ENCODE measurements at regions not wholly inside any gene's neighbourhood (a gene's known extent, or its start where the extent isn't known, plus 50 kb on each side); places are given as distances from the start of the nearest gene placed in this dataset.

- TF ChIP-seq, protein P1, sequence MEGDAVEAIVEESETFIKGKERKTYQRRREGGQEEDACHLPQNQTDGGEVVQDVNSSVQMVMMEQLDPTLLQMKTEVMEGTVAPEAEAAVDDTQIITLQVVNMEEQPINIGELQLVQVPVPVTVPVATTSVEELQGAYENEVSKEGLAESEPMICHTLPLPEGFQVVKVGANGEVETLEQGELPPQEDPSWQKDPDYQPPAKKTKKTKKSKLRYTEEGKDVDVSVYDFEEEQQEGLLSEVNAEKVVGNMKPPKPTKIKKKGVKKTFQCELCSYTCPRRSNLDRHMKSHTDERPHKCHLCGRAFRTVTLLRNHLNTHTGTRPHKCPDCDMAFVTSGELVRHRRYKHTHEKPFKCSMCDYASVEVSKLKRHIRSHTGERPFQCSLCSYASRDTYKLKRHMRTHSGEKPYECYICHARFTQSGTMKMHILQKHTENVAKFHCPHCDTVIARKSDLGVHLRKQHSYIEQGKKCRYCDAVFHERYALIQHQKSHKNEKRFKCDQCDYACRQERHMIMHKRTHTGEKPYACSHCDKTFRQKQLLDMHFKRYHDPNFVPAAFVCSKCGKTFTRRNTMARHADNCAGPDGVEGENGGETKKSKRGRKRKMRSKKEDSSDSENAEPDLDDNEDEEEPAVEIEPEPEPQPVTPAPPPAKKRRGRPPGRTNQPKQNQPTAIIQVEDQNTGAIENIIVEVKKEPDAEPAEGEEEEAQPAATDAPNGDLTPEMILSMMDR (IDR thresholded peaks at IDR 0.05), result no peak
- TF ChIP-seq ZFX (IDR thresholded peaks at IDR 0.05; ENCODE audit: borderline replicate concordance), result no peak
- no peak overlapping the region for H3K27ac ChIP-seq
These were observed 227.1 kb upstream of the CCDC179 start for GRCh38 chr11:23087407-23087806.

- H3K27ac ChIP-seq, result no peak overlapping the region
- TF ChIP-seq ZFX (IDR thresholded peaks at IDR 0.05; ENCODE audit: borderline replicate concordance), result no peak
- TF ChIP-seq, protein P1 (IDR thresholded peaks at IDR 0.05), result no peak
These were observed 230.4 kb upstream of the CCDC179 start for GRCh38 chr11:23090659-23091058.

DNA sequence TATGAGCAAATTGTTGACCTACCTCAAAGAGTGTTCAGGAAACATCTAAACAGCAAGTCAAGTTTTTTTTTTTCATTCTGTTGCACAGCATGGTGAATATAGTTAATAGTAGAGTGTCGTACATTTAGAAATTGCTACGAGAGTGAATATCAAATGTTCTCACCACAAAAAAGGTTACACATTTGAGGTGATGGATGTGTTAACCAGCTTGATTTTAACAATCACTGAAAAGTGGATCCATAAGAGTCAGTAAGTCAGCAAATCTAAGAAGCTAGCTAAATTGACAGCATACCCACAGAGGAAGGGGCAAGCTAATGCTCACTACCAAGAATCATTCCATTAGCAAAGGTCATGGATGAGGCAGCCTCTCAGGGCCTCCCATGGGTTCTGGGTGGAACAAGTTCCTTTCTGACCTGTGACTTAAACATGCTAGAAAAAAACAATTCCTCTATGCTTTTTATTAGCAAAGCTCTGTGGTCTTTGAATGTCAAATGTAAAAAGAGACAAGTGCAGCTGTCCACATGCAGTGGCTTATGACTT, 235.4 kb upstream of the CCDC179 start:
- TF ChIP-seq ZFX (IDR thresholded peaks at IDR 0.05; ENCODE audit: borderline replicate concordance), result no peak
- TF ChIP-seq, protein P1 (IDR thresholded peaks at IDR 0.05), result no peak
- H3K27ac ChIP-seq, result no peak overlapping the region

GRCh38 chr11:23097891-23098290, 237.6 kb upstream of the CCDC179 start:
- H3K27ac ChIP-seq, result no peak overlapping the region
- TF ChIP-seq, protein P1 (IDR thresholded peaks at IDR 0.05), result no peak
- no peak for TF ChIP-seq ZFX (IDR thresholded peaks at IDR 0.05; ENCODE audit: borderline replicate concordance)

- no peak overlapping the region for H3K27ac ChIP-seq
- TF ChIP-seq ZFX (IDR thresholded peaks at IDR 0.05; ENCODE audit: borderline replicate concordance), result no peak
- TF ChIP-seq, protein P1 (IDR thresholded peaks at IDR 0.05), result no peak
These were observed 239.0 kb upstream of the CCDC179 start for GRCh38 chr11:23099256-23099655.

DNA sequence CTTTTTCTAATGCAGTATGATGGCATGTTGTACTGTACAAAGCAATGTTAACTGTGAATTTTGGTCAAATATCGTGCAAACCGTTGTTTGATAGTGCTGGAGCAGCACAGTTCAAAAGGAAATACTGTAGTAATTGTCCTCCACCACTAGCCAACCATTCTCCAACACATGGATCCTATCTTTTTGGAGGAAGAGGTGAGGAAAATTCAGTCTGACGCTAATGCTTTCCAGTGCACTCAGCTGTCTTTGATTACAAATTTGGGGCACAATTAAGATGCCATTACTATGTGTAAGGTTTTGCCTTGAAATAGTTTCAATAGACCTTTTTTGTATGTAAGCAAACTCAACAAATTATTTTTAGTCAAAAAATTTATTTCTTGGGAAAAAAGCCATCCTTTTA, 240.5 kb upstream of the CCDC179 start:
- no peak for TF ChIP-seq ZFX (IDR thresholded peaks at IDR 0.05; ENCODE audit: borderline replicate concordance)
- TF ChIP-seq, protein P1 (IDR thresholded peaks at IDR 0.05), result no peak

DNA sequence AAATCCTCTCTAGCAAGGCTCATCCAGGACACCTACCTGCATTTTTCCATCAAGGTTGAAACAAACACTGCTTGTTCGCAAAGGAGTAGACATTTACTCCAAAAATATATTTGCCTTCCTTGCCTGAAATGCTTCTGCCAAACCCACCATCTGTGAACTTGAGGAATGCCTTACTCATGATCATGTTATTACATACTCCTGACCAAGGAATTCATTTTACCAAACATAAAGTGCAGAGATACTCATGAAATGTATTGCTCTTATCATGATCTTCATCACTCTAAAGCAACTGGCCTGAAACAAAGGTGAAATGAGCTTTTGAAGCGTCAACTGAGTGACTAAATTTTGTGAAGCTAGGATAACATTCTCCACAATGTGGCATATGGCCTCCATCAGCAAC, 243.1 kb upstream of the CCDC179 start:
- H3K27ac ChIP-seq, result no peak overlapping the region
- no peak for TF ChIP-seq ZFX (IDR thresholded peaks at IDR 0.05; ENCODE audit: borderline replicate concordance)
- TF ChIP-seq, protein P1 (IDR thresholded peaks at IDR 0.05), result no peak

More for the DNA sequence above, 240.5 kb upstream of the CCDC179 start:
- H3K27ac ChIP-seq, result no peak overlapping the region
